H1 (cell line): ENCODE measurements at regions not wholly inside any gene's neighbourhood (a gene's known extent, or its start where the extent isn't known, plus 50 kb on each side); places are given as distances from the start of the nearest gene placed in this dataset.
"Not testable (repeated sequence)": the region's sequence is repeated elsewhere in the genome, so short reads cannot be mapped to it uniquely, and the experiment has no call there.

Experiments used
- CTCF ChIA-PET: fragments of 300-600 bp; sonication (Branson Sonifier 250); formaldehyde crosslinking; loops from one replicate; lab custom pipeline; 2021; ENCODE audit not compliant: partially characterized antibody; lab: Charles Lee
- POLR2A ChIA-PET: fragments of 300-600 bp; sonication (Branson Sonifier 250); formaldehyde crosslinking; loops from one replicate; lab custom pipeline; 2021; ENCODE audit warnings: inconsistent platforms; ENCODE audit not compliant: partially characterized antibody; lab: Charles Lee
- DNase-seq, 2 experiments: peaks; one replicate each; pipeline versions ENCODE4 v3.0.0 to v3.0.0-alpha.2; 2010 to 2022; ENCODE audit warnings: low spot score in 2 of 2, low read depth in 1 of 2, mixed read lengths in 1 of 2
- FAIRE-seq: peaks from 2 replicates; lab custom pipeline; 2011; peaks lifted over from hg19 to GRCh38; lab: Jason Lieb, UNC
- H2AFZ ChIP-seq: 2 replicates; pipeline ENCODE4 v1.8.1; 2012; ENCODE audit warnings: low read length, inconsistent platforms
- H2AK5ac ChIP-seq: 2 replicates; pipeline ENCODE4 v1.6.1; 2013; ENCODE audit warnings: low read depth, low read length
- H2BK120ac ChIP-seq: replicated peaks from 2 replicates; pipeline ENCODE3; 2013; ENCODE audit warnings: low read depth, low read length, inconsistent platforms
- H2BK12ac ChIP-seq: 2 replicates; pipeline ENCODE4 v1.6.1; 2013; ENCODE audit warnings: low read depth, low read length
- H2BK15ac ChIP-seq: 2 replicates; pipeline ENCODE4 v1.6.1; 2013; ENCODE audit warnings: low read length
- H2BK20ac ChIP-seq: 2 replicates; pipeline ENCODE4 v1.6.1; 2013; ENCODE audit warnings: low read length
- H2BK5ac ChIP-seq: 2 replicates; pipeline ENCODE4 v1.6.1; 2013; ENCODE audit warnings: low read depth, low read length
- H3K14ac ChIP-seq: 2 replicates; pipeline ENCODE4 v1.6.1; 2013; ENCODE audit warnings: inconsistent platforms; ENCODE audit not compliant: insufficient read length
- H3K18ac ChIP-seq: 2 replicates; pipeline ENCODE4 v1.6.1; 2013; ENCODE audit warnings: low read length; ENCODE audit errors: extremely low read depth
- H3K23ac ChIP-seq: 2 replicates; pipeline ENCODE4 v1.6.1; 2013; ENCODE audit warnings: inconsistent platforms; ENCODE audit not compliant: insufficient read length
- H3K23me2 ChIP-seq: 2 replicates; pipeline ENCODE4 v1.6.1; 2013; ENCODE audit warnings: low read depth, low read length
- H3K27ac ChIP-seq: 2 replicates; pipeline ENCODE4 v1.6.1; 2011; ENCODE audit warnings: low read depth, low read length, inconsistent platforms
- H3K27me3 ChIP-seq, 4 experiments: replicated peaks in 1 of 4; 1 replicate in 1 of 4; 2 replicates in 3 of 4; pipeline versions ENCODE4 v1.6.1 to v1.8.1; 2011 to 2013; ENCODE audit warnings: low read length in 3 of 4, mild to moderate bottlenecking in 3 of 4, inconsistent platforms in 2 of 4, mixed read lengths in 2 of 4, moderate library complexity in 1 of 4; ENCODE audit not compliant: control insufficient read depth in 3 of 4, insufficient read depth in 3 of 4; ENCODE audit errors: extremely low read depth in 1 of 4
- H3K36me3 ChIP-seq, 4 experiments: 2 replicates each; pipeline versions ENCODE4 v1.6.1 to v1.8.1; 2011 to 2013; ENCODE audit warnings: mild to moderate bottlenecking in 4 of 4, low read length in 3 of 4, moderate library complexity in 2 of 4, control low read depth in 1 of 4, inconsistent platforms in 1 of 4; ENCODE audit not compliant: insufficient read depth in 4 of 4, control insufficient read depth in 2 of 4
- H3K4ac ChIP-seq: replicated peaks from 2 replicates; pipeline ENCODE3; 2013; ENCODE audit warnings: low read length, low read depth, mixed read lengths, inconsistent platforms; ENCODE audit not compliant: insufficient read length
- H3K4me1 ChIP-seq, 4 experiments: replicated peaks in 1 of 4; 1 replicate in 1 of 4; 2 replicates in 3 of 4; pipeline versions ENCODE4 v1.6.1 to v1.8.1; 2011 to 2013; ENCODE audit warnings: low read length in 3 of 4, inconsistent platforms in 2 of 4, mixed read lengths in 1 of 4; ENCODE audit not compliant: insufficient read depth in 4 of 4, control insufficient read depth in 3 of 4
- H3K4me2 ChIP-seq, 2 experiments: 2 replicates each; pipeline versions ENCODE4 v1.6.1 to v1.8.1; 2011 to 2013; ENCODE audit warnings: low read depth in 2 of 2, low read length in 2 of 2, control low read depth in 1 of 2, inconsistent platforms in 1 of 2, mild to moderate bottlenecking in 1 of 2; ENCODE audit not compliant: insufficient read depth in 1 of 2
- H3K4me3 ChIP-seq, 4 experiments: fragments of 200-600, 300-600 bp in 1 of 4; sonication (generic), shearing (Covaris generic), sonication (Bioruptor Twin) in 1 of 4; 2 replicates each; pipeline versions ENCODE4 v1.5.1 to v1.8.1; 2011 to 2016; ENCODE audit warnings: low read length in 4 of 4, low read depth in 3 of 4, control low read depth in 2 of 4, inconsistent platforms in 2 of 4, mild to moderate bottlenecking in 2 of 4, mixed read lengths in 1 of 4, moderate library complexity in 1 of 4; ENCODE audit not compliant: insufficient read depth in 2 of 4; ENCODE audit errors: extremely low read depth in 1 of 4
- H3K56ac ChIP-seq: replicated peaks from 2 replicates; pipeline ENCODE3; 2013; ENCODE audit warnings: low read depth, mild to moderate bottlenecking, mixed read lengths, low read length, inconsistent platforms; ENCODE audit not compliant: insufficient read length
- H3K79me1 ChIP-seq: 2 replicates; pipeline ENCODE4 v1.6.1; 2013; ENCODE audit warnings: low read depth, low read length, control low read depth
- H3K79me2 ChIP-seq, 2 experiments: 2 replicates each; pipeline versions ENCODE4 v1.6.1 to v1.8.1; 2012 to 2013; ENCODE audit warnings: low read length in 2 of 2, mild to moderate bottlenecking in 2 of 2, inconsistent platforms in 1 of 2; ENCODE audit not compliant: insufficient read depth in 2 of 2, control insufficient read depth in 1 of 2
- H3K9ac ChIP-seq, 4 experiments: replicated peaks in 1 of 4; 1 replicate in 1 of 4; 2 replicates in 3 of 4; pipeline versions ENCODE4 v1.6.1 to v1.8.1; 2011 to 2013; ENCODE audit warnings: low read depth in 3 of 4, low read length in 3 of 4, control low read depth in 2 of 4, mild to moderate bottlenecking in 2 of 4, moderate library complexity in 2 of 4, inconsistent platforms in 1 of 4; ENCODE audit errors: extremely low read depth in 1 of 4
- H3K9me3 ChIP-seq, 2 experiments: 2 replicates each; pipeline versions ENCODE4 v1.6.1 to v1.8.1; 2012 to 2013; ENCODE audit warnings: mild to moderate bottlenecking in 2 of 2, moderate library complexity in 2 of 2, control low read depth in 1 of 2, inconsistent platforms in 1 of 2, low read depth in 1 of 2, low read length in 1 of 2, mixed read lengths in 1 of 2; ENCODE audit not compliant: insufficient read depth in 2 of 2
- H4K20me1 ChIP-seq, 2 experiments: replicated peaks in 1 of 2; 2 replicates each; pipeline versions ENCODE3 to v1.8.1; 2011 to 2013; ENCODE audit warnings: inconsistent platforms in 2 of 2, low read length in 2 of 2, mild to moderate bottlenecking in 1 of 2; ENCODE audit not compliant: insufficient read depth in 2 of 2, control insufficient read depth in 1 of 2
- H4K5ac ChIP-seq: 2 replicates; pipeline ENCODE4 v1.6.1; 2013; ENCODE audit warnings: low read length, low read depth, mixed read lengths, inconsistent platforms; ENCODE audit not compliant: insufficient read length
- H4K8ac ChIP-seq: 2 replicates; pipeline ENCODE4 v1.8.0; 2013; ENCODE audit warnings: mild to moderate bottlenecking, moderate library complexity, low read length, inconsistent platforms; ENCODE audit not compliant: insufficient read depth; ENCODE audit errors: extremely low read depth
- H4K91ac ChIP-seq: replicated peaks from 2 replicates; pipeline ENCODE3; 2013; ENCODE audit warnings: low read length, mixed read lengths, inconsistent platforms; ENCODE audit not compliant: insufficient read length
- WGBS, 2 experiments: shearing (Covaris generic) in 1 of 2; methylation state at CpG; one replicate each; pipeline versions ENCODE4 v1.1.6 to v1.1.7; 2013 to 2015; ENCODE audit warnings: low lambda C conversion rate in 2 of 2, mixed read lengths in 2 of 2, inconsistent platforms in 1 of 2, low coverage in 1 of 2, missing lambda C conversion rate in 1 of 2; ENCODE audit not compliant: insufficient replicate concordance in 2 of 2, insufficient coverage in 1 of 2, insufficient read length in 1 of 2; ENCODE audit errors: extremely low coverage in 1 of 2, missing lambda C conversion rate in 1 of 2; 5-methylcytosine and 5-hydroxymethylcytosine counted together

DNA sequence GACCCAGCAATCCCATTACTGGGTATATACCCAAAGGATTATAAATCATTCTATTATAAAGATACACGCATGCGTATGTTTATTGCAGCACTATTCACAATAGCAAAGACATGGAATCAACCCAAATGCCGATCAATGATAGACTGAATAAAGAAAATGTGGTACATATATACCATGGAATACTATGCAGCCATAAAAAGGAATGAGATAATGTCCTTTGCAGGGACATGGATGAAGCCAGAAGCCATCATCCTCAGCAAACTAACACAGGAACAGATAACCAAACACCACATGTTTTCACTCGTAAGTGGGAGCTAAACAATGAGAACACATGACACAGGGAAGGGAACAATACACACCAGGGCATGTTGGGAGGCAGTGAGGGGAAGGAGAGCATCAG, 245.7 kb downstream of the DEPDC1B start:
- H3K27ac ChIP-seq, H3K79me1 ChIP-seq, H3K4me3 ChIP-seq, H2BK120ac ChIP-seq, H3K4me2 ChIP-seq, H3K23ac ChIP-seq, H3K36me3 ChIP-seq, H4K8ac ChIP-seq, H2BK15ac ChIP-seq, FAIRE-seq, H2AK5ac ChIP-seq, POLR2A ChIA-PET, H2AFZ ChIP-seq, H3K9ac ChIP-seq, DNase-seq, H3K4ac ChIP-seq, H2BK20ac ChIP-seq, H3K56ac ChIP-seq, H3K79me2 ChIP-seq, H2BK12ac ChIP-seq, H3K9me3 ChIP-seq, H3K23me2 ChIP-seq, H3K27me3 ChIP-seq, H3K18ac ChIP-seq, H3K14ac ChIP-seq, H4K5ac ChIP-seq, H4K20me1 ChIP-seq, H3K4me1 ChIP-seq, H4K91ac ChIP-seq, H2BK5ac ChIP-seq: not testable (repeated sequence)
- CTCF ChIA-PET = interaction anchor here (0.7 to 1.0 kb wide), 3 partner anchors 17 to 195 kb away, joined by 3 read pairs; no protein-coding TSS in a partner anchor
- 93% methylated on average over 4 of the region's 4 CpGs; no CpG with 5 or more reads in 1 of the 2 experiments for WGBS, 2 experiments
